GM23338 (cell line): ENCODE measurements at regions not wholly inside any gene's neighbourhood (a gene's known extent, or its start where the extent isn't known, plus 50 kb on each side); places are given as distances from the start of the nearest gene placed in this dataset.

Experiments used
- ATAC-seq: fragments of 200-7000 bp; cut with Tn5 transposase; 3 replicates; pipeline ENCODE4 v1.9.1; 2020
- DNase-seq: peaks from one replicate; pipeline ENCODE4 v3.0.0-alpha.2; 2015; ENCODE audit warnings: low spot score
- H2AFZ ChIP-seq: fragments of 200-600 bp; sonication (generic); 2 replicates; pipeline ENCODE4 v1.8.0; 2016; ENCODE audit warnings: antibody characterized with exemption, mild to moderate bottlenecking, moderate library complexity
- H3F3A ChIP-seq: fragments of 200-600 bp; sonication (generic); replicated peaks from 2 replicates; pipeline ENCODE4 v1.8.0; 2017; ENCODE audit warnings: antibody characterized with exemption, mixed run types, low read depth
- H3K27ac ChIP-seq: fragments of 200-600 bp; sonication (generic); 2 replicates; pipeline ENCODE4 v1.6.1; 2016; ENCODE audit warnings: low read depth
- H3K27me3 ChIP-seq: fragments of 200-600 bp; sonication (generic); 2 replicates; pipeline ENCODE4 v1.8.0; 2016; ENCODE audit warnings: mild to moderate bottlenecking, mixed run types, moderate library complexity; ENCODE audit not compliant: insufficient read depth
- H3K36me3 ChIP-seq: fragments of 200-600 bp; sonication (generic); 2 replicates; pipeline ENCODE4 v1.8.0; 2016; ENCODE audit warnings: mild to moderate bottlenecking; ENCODE audit not compliant: insufficient read depth
- H3K4me1 ChIP-seq: fragments of 200-600 bp; sonication (generic); 2 replicates; pipeline ENCODE4 v1.8.0; 2016; ENCODE audit warnings: mild to moderate bottlenecking, moderate library complexity; ENCODE audit not compliant: insufficient read depth
- H3K4me2 ChIP-seq: fragments of 200-600 bp; sonication (generic); 2 replicates; pipeline ENCODE4 v1.7.1; 2017; ENCODE audit warnings: mixed run types
- H3K4me3 ChIP-seq: fragments of 200-600 bp; sonication (generic); 2 replicates; pipeline ENCODE4 v1.6.1; 2016; ENCODE audit warnings: mixed run types
- H3K79me2 ChIP-seq: fragments of 200-600 bp; sonication (generic); replicated peaks from 2 replicates; pipeline ENCODE4 v1.8.0; 2017; ENCODE audit warnings: mild to moderate bottlenecking; ENCODE audit not compliant: insufficient read depth
- H3K9me2 ChIP-seq: fragments of 200-600 bp; sonication (generic); 2 replicates; pipeline ENCODE4 v1.8.0; 2017; ENCODE audit not compliant: insufficient read depth
- H4K20me1 ChIP-seq: fragments of 200-600 bp; sonication (generic); replicated peaks from 2 replicates; pipeline ENCODE4 v1.8.0; 2017; ENCODE audit warnings: mild to moderate bottlenecking; ENCODE audit not compliant: insufficient read depth
- H3K27ac Mint-ChIP-seq: 2 replicates; pipeline ENCODE4 v1.8.0; 2020; ENCODE audit warnings: inconsistent platforms, mild to moderate bottlenecking, moderate library complexity, mixed read lengths
- H3K27me3 Mint-ChIP-seq: 3 replicates; pipeline ENCODE4 v1.8.0; 2022; ENCODE audit warnings: low read depth, mild to moderate bottlenecking, moderate library complexity, mixed read lengths, inconsistent platforms; ENCODE audit not compliant: insufficient read depth, poor library complexity
- H3K36me3 Mint-ChIP-seq: 3 replicates; pipeline ENCODE4 v1.8.0; 2021; ENCODE audit warnings: low read depth, mild to moderate bottlenecking, inconsistent platforms, moderate library complexity, mixed read lengths
- H3K4me1 Mint-ChIP-seq: 3 replicates; pipeline ENCODE4 v1.8.0; 2020; ENCODE audit warnings: mild to moderate bottlenecking, inconsistent platforms, mixed read lengths
- H3K4me3 Mint-ChIP-seq: 3 replicates; pipeline ENCODE4 v1.8.0; 2021; ENCODE audit warnings: moderate library complexity, mild to moderate bottlenecking, inconsistent platforms, mixed read lengths
- H3K9me3 Mint-ChIP-seq: 3 replicates; pipeline ENCODE4 v1.8.0; 2020; ENCODE audit warnings: moderate library complexity, mild to moderate bottlenecking, inconsistent platforms, mixed read lengths
- JUNB ChIP-seq: IDR thresholded peaks from one replicate; pipeline ENCODE4 v1.6.1; 2016; ENCODE audit warnings: antibody characterized with exemption; ENCODE audit not compliant: unreplicated experiment
- REST ChIP-seq: IDR thresholded peaks from one replicate; pipeline ENCODE4 v1.6.1; 2018; ENCODE audit warnings: antibody characterized with exemption; ENCODE audit not compliant: unreplicated experiment
- ZNF114 ChIP-seq: fragments of 250-450 bp; sonication (Bioruptor Pico); IDR thresholded peaks from 2 replicates; pipeline ENCODE4 v1.5.0; 2020; ENCODE audit warnings: mild to moderate bottlenecking, moderate library complexity
- ZNF331 ChIP-seq: fragments of 250-450 bp; sonication (Bioruptor Pico); IDR thresholded peaks from 2 replicates; pipeline ENCODE4 v1.5.0; 2020; ENCODE audit warnings: low read depth, mild to moderate bottlenecking, moderate library complexity
- ZNF462 ChIP-seq: fragments of 250-450 bp; sonication (Bioruptor Pico); IDR thresholded peaks from 2 replicates; pipeline ENCODE4 v1.5.0; 2020; ENCODE audit warnings: mild to moderate bottlenecking, moderate library complexity
- TF ChIP-seq, protein P1 (sequence below), 2 experiments: fragments of 200-600 bp in 1 of 2; sonication (generic) in 1 of 2; conservative IDR thresholded peaks; 2 replicates each; pipeline versions ENCODE4 v1.5.1 to v1.6.1; 2016 to 2017; ENCODE audit warnings: antibody characterized with exemption in 2 of 2, low read depth in 2 of 2, mild to moderate bottlenecking in 2 of 2, moderate library complexity in 1 of 2
- TF ChIP-seq, protein P2 (sequence below): IDR thresholded peaks from 2 replicates; pipeline ENCODE4 v1.6.1; 2016; ENCODE audit warnings: antibody characterized with exemption

GRCh38 chr6:48272518-48272917, 161.5 kb upstream of the PTCHD4 start:
- no peak for TF ChIP-seq ZNF462
- Mint-ChIP-seq H3K27ac (no peak overlapping the region), H3K9me3 (peaks cover 4% of the 10 kb centered on the region), H3K36me3 (peaks cover 6% of the 10 kb centered on the region), H3K4me3 (no peak overlapping the region), H3K4me1 (no peaks in the 10 kb centered on the region), H3K27me3 (peaks cover 3% of the 10 kb centered on the region)
- H3K9me2 ChIP-seq: no peaks in the 10 kb centered on the region; the same call in 1 of the 2 replicates
- H3K36me3 ChIP-seq: no peaks in the 10 kb centered on the region
- H3K4me2 ChIP-seq: no peak overlapping the region
- no peaks in the 10 kb centered on the region for H3K27me3 ChIP-seq
- no peak overlapping the region for H3K4me3 ChIP-seq
- DNase-seq (no peak), ATAC-seq (no peak)
- no peaks in the 10 kb centered on the region for H3K79me2 ChIP-seq
- no peak overlapping the region for H2AFZ ChIP-seq
- H3K4me1 ChIP-seq: no peaks in the 10 kb centered on the region
- no peaks in the 10 kb centered on the region for H4K20me1 ChIP-seq
- H3K27ac ChIP-seq: no peak overlapping the region
- H3F3A ChIP-seq: no peaks in the 10 kb centered on the region

GRCh38 chr6:48255094-48255493, 144.1 kb upstream of the PTCHD4 start:
- H3K27me3 Mint-ChIP-seq: peaks cover 2% of the 10 kb centered on the region
- Histone ChIP-seq H3K79me2 (no peaks in the 10 kb centered on the region), H3K27me3 (no peaks in the 10 kb centered on the region), H3K9me2 (no peaks in the 10 kb centered on the region), H3K4me2 (no peak overlapping the region), H3K4me3 (no peak overlapping the region), H3K27ac (no peak overlapping the region), H3K36me3 (no peaks in the 10 kb centered on the region), H3K4me1 (peaks cover 9% of the 10 kb centered on the region; the same call in 1 of the 2 replicates), H4K20me1 (no peaks in the 10 kb centered on the region), H2AFZ (no peak overlapping the region), H3F3A (no peaks in the 10 kb centered on the region)
- H3K9me3 Mint-ChIP-seq: no peaks in the 10 kb centered on the region
- H3K4me1 Mint-ChIP-seq: peaks cover 11% of the 10 kb centered on the region; the same call in 2 of the 3 replicates
- DNase-seq: no peak
- H3K36me3 Mint-ChIP-seq: no peaks in the 10 kb centered on the region
- no peak overlapping the region for H3K4me3 Mint-ChIP-seq
- ATAC-seq: no peak
- H3K27ac Mint-ChIP-seq: no peak overlapping the region
- TF ChIP-seq JUNB (no peak), REST (no peak), ZNF331 (no peak), ZNF114 (CRISPR knock-in tag) (no peak)
- TF ChIP-seq, protein P1, sequence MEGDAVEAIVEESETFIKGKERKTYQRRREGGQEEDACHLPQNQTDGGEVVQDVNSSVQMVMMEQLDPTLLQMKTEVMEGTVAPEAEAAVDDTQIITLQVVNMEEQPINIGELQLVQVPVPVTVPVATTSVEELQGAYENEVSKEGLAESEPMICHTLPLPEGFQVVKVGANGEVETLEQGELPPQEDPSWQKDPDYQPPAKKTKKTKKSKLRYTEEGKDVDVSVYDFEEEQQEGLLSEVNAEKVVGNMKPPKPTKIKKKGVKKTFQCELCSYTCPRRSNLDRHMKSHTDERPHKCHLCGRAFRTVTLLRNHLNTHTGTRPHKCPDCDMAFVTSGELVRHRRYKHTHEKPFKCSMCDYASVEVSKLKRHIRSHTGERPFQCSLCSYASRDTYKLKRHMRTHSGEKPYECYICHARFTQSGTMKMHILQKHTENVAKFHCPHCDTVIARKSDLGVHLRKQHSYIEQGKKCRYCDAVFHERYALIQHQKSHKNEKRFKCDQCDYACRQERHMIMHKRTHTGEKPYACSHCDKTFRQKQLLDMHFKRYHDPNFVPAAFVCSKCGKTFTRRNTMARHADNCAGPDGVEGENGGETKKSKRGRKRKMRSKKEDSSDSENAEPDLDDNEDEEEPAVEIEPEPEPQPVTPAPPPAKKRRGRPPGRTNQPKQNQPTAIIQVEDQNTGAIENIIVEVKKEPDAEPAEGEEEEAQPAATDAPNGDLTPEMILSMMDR (conservative IDR thresholded peaks at IDR 0.05; ENCODE audit: low read depth in 2 of 2): no peak
- TF ChIP-seq, protein P2, sequence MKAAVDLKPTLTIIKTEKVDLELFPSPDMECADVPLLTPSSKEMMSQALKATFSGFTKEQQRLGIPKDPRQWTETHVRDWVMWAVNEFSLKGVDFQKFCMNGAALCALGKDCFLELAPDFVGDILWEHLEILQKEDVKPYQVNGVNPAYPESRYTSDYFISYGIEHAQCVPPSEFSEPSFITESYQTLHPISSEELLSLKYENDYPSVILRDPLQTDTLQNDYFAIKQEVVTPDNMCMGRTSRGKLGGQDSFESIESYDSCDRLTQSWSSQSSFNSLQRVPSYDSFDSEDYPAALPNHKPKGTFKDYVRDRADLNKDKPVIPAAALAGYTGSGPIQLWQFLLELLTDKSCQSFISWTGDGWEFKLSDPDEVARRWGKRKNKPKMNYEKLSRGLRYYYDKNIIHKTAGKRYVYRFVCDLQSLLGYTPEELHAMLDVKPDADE: no peak
